Spleen (tissue), 7 donors: ENCODE measurements at regions not wholly inside any gene's neighbourhood (a gene's known extent, or its start where the extent isn't known, plus 50 kb on each side); places are given as distances from the start of the nearest gene placed in this dataset.

Source experiments
- CTCF ChIP-seq, 11 experiments: fragments of 200-600 bp in 7 of 11; fragments of 450-650 bp in 4 of 11; sonication (generic) in 4 of 11; IDR thresholded peaks in 8 of 11; conservative IDR thresholded peaks in 3 of 11; 1 replicate in 7 of 11; 2 replicates in 4 of 11; pipeline versions ENCODE4 v1.4.0 to v1.8.0; 2016 to 2021; ENCODE audit warnings: antibody characterized with exemption in 11 of 11, inconsistent platforms in 4 of 11, mild to moderate bottlenecking in 1 of 11
- POLR2A ChIP-seq, 3 donors: fragments of 450-650 bp; IDR thresholded peaks; one replicate each; pipeline ENCODE4 v1.5.1; 2017; ENCODE audit warnings: antibody characterized with exemption in 3 of 3, mild to moderate bottlenecking in 1 of 3
- donor health status: DM: no; HTN: no; CAD: no; lungs with moderate emphysema.
- donor health status: DM: no; HTN: no; CAD: no.
- donor health status: DM: no; HTN: no; CAD: no.

DNA sequence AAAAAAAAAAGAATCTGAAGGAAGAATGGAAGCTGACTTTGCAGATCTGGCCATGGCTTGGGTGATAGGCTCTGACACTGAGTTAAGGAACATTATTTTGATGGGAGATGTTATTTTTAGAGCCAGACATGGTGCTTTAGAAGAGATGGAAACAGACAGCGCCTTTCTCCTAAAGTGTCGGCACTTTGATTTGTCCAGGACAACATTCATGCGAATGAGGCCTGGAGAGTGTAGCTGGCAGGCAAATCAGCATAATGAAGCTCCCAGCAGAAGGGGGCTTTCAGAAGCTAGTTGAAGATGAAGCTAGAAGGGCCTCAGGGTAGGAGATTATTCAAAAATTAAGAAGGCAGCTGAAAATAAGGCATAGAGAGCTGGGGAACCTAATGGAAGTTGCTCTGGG is 397.7 kb downstream of the RWDD3 start:
- TF ChIP-seq POLR2A (IDR thresholded peaks at IDR 0.05) (no peak), CTCF (IDR thresholded peaks at IDR 0.05 in 8 of 11, conservative IDR thresholded peaks at IDR 0.05 in 3 of 11) (no peak)
